Mammary epithelial cell (primary cell): ENCODE measurements at regions not wholly inside any gene's neighbourhood (a gene's known extent, or its start where the extent isn't known, plus 50 kb on each side); places are given as distances from the start of the nearest gene placed in this dataset.

ENCODE experiments used
- CTCF ChIP-seq, 2 donors: IDR thresholded peaks in 1 of 2; conservative IDR thresholded peaks in 1 of 2; 2 replicates each; pipeline ENCODE4 v1.5.1; 2011 to 2012; ENCODE audit warnings: inconsistent platforms in 2 of 2, low read length in 2 of 2, mild to moderate bottlenecking in 2 of 2, control low read depth in 1 of 2, low read depth in 1 of 2; ENCODE audit not compliant: insufficient read depth in 1 of 2; ENCODE audit errors: extremely low read depth in 1 of 2
- EZH2 ChIP-seq: IDR thresholded peaks from 2 replicates; pipeline ENCODE4 v1.6.1; 2012; ENCODE audit warnings: low read length, inconsistent platforms, borderline replicate concordance

DNA sequence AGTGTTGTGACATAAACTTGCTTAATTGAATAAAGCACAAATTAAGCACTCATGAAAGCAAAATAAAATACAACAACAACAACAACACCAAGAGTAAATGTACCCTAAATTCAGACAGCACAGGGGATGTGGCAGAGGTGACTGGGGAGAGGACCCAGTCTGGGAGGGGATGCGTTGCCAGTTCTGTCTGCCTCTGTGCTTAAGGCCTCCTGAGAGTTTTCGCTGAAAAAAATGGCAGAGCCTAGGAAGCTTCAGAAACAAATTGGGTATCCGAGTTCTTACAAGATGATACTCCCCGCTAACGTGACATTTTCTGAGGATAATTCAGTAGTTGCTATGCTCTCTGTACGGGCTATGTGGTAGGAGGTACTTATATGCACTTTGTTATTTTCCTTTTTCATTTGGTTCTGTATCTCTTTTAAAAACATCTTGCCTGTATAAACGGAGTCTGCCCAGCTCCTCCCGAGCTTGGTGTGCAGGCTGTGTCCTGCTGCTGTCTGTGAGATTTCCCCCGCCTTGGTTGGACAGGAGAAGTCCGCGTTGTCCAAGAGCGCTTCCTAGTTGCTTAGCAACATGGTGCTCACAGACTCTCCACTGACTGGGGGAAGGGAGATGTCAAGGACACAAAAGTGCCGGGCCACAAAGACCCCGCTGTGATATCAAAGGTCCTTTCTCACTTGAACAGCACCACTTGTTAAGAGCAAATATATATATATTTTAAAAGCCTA, 134.2 kb upstream of the CPHXL start:
- TF ChIP-seq CTCF (conservative IDR thresholded peaks at IDR 0.05 in 1 of 2, IDR thresholded peaks at IDR 0.05 in 1 of 2; ENCODE audit: extremely low read depth in 1 of 2, insufficient read depth in 1 of 2, low read depth in 1 of 2, low read length in 2 of 2) (no peak), EZH2 (no peak)
